Omental fat pad (tissue), 3 donors: ENCODE measurements at regions not wholly inside any gene's neighbourhood (a gene's known extent, or its start where the extent isn't known, plus 50 kb on each side); places are given as distances from the start of the nearest gene placed in this dataset.
"Not testable (repeated sequence)": the region's sequence is repeated elsewhere in the genome, so short reads cannot be mapped to it uniquely, and the experiment has no call there.

ENCODE experiments used
- ATAC-seq: fragments of 150-250 bp; one replicate; pipeline ENCODE4 v1.9.1; 2016; ENCODE audit warnings: mild to moderate bottlenecking, moderate library complexity; ENCODE audit not compliant: low FRiP score
- DNase-seq: peaks from one replicate; pipeline ENCODE4 v3.0.0-alpha.2; 2019; ENCODE audit warnings: low spot score
- CTCF ChIP-seq, 3 donors: fragments of 450-650 bp; IDR thresholded peaks; one replicate each; pipeline ENCODE4 v1.5.1; 2016 to 2017; ENCODE audit warnings: antibody characterized with exemption in 3 of 3, mild to moderate bottlenecking in 3 of 3, moderate library complexity in 2 of 3

GRCh38 chr3:145698250-145698649, 462.7 kb downstream of the PLOD2 start:
- ATAC-seq, result peak; percentile 87
- TF ChIP-seq CTCF (IDR thresholded peaks at IDR 0.05), result no peak
- no peak for DNase-seq

- DNase-seq (no peak), ATAC-seq (no peak)
- no peak for TF ChIP-seq CTCF (IDR thresholded peaks at IDR 0.05)
These were observed 462.2 kb downstream of the PLOD2 start for GRCh38 chr3:145698749-145699148.

- DNase-seq (no peak), ATAC-seq (no peak)
- no peak for TF ChIP-seq CTCF (IDR thresholded peaks at IDR 0.05)
These were observed 457.0 kb downstream of the PLOD2 start for GRCh38 chr3:145704020-145704419.

GRCh38 chr3:145709779-145710178, 451.2 kb downstream of the PLOD2 start:
- not testable (repeated sequence) for ATAC-seq, DNase-seq

- no peak for DNase-seq
- TF ChIP-seq CTCF (IDR thresholded peaks at IDR 0.05), result no peak
- ATAC-seq, result no peak
These were observed 444.5 kb downstream of the PLOD2 start for GRCh38 chr3:145716519-145716918.

- no peak for TF ChIP-seq CTCF (IDR thresholded peaks at IDR 0.05)
- DNase-seq (no peak), ATAC-seq (no peak)
These were observed 441.9 kb downstream of the PLOD2 start for GRCh38 chr3:145719114-145719513.

- DNase-seq (no peak), ATAC-seq (no peak)
- no peak for TF ChIP-seq CTCF (IDR thresholded peaks at IDR 0.05)
These were observed 439.6 kb downstream of the PLOD2 start for GRCh38 chr3:145721273-145721805.

- no peak for TF ChIP-seq CTCF (IDR thresholded peaks at IDR 0.05)
- ATAC-seq, result no peak
These were observed 439.2 kb downstream of the PLOD2 start for GRCh38 chr3:145721815-145722214.

More at GRCh38 chr3:145721815-145722214, 439.2 kb downstream of the PLOD2 start:
- DNase-seq, result no peak
